ENCODE measurements at regions not wholly inside any gene's neighbourhood (a gene's known extent, or its start where the extent isn't known, plus 50 kb on each side); places are given as distances from the start of the nearest gene placed in this dataset.

GRCh38 chr10:30555465-30555864 is 74.1 kb downstream of the LYZL2 start:
- Histone ChIP-seq H3K4me1 (peaks cover 0 to 5% of the 10 kb centered on the region in 2 donors), H3K27me3 (no peaks in the 10 kb centered on the region), H3K36me3 (no peaks in the 10 kb centered on the region), H3K9me3 (no peaks in the 10 kb centered on the region), H3K27ac (peak overlapping the region in 1 of 2 donors; percentile 20), H3K4me3 (no peak overlapping the region)
- intact Hi-C loops (cut with DNase I) = no loop called here
- no peak for DNase-seq (ENCODE audit: low spot score in 2 of 2)
- no peak for TF ChIP-seq CTCF (IDR thresholded peaks at IDR 0.05)

GRCh38 chr10:30554440-30554825 is 75.1 kb downstream of the LYZL2 start:
- Histone ChIP-seq H3K36me3 (no peaks in the 10 kb centered on the region), H3K27ac (peak overlapping the region; percentile 48 to 60), H3K4me3 (peak overlapping the region in 1 of 2 donors; percentile 41), H3K9me3 (no peaks in the 10 kb centered on the region), H3K27me3 (no peaks in the 10 kb centered on the region), H3K4me1 (peaks cover 0 to 5% of the 10 kb centered on the region in 2 donors)
- no peak for TF ChIP-seq CTCF (IDR thresholded peaks at IDR 0.05)
- no peak for DNase-seq (ENCODE audit: low spot score in 2 of 2)
- intact Hi-C loops (cut with DNase I) = no loop called here

GRCh38 chr10:30553626-30554439 is 75.7 kb downstream of the LYZL2 start:
- H3K27ac ChIP-seq = peak overlapping the region; percentile 48 to 60
- H3K36me3 ChIP-seq = no peaks in the 10 kb centered on the region
- H3K4me1 ChIP-seq = peaks cover 0 to 5% of the 10 kb centered on the region in 2 donors
- intact Hi-C loops (cut with DNase I) = no loop called here
- H3K27me3 ChIP-seq = no peaks in the 10 kb centered on the region
- no peak for TF ChIP-seq CTCF (IDR thresholded peaks at IDR 0.05)
- peak overlapping the region in 1 of 2 donors; percentile 41 for H3K4me3 ChIP-seq
- DNase-seq (ENCODE audit: low spot score in 2 of 2) = peak; percentile 31 to 80
- no peaks in the 10 kb centered on the region for H3K9me3 ChIP-seq

GRCh38 chr10:30553018-30553625 is 76.4 kb downstream of the LYZL2 start:
- intact Hi-C loops (cut with DNase I) = no loop called here
- peak overlapping the region; percentile 48 to 60 for H3K27ac ChIP-seq

More at GRCh38 chr10:30553018-30553625, 76.4 kb downstream of the LYZL2 start:
- no peak for TF ChIP-seq CTCF (IDR thresholded peaks at IDR 0.05)
- Histone ChIP-seq H3K27me3 (no peaks in the 10 kb centered on the region), H3K4me3 (no peak overlapping the region), H3K4me1 (peaks cover 0 to 5% of the 10 kb centered on the region in 2 donors), H3K9me3 (no peaks in the 10 kb centered on the region), H3K36me3 (no peaks in the 10 kb centered on the region)
- no peak for DNase-seq (ENCODE audit: low spot score in 2 of 2)
